GM12891 (cell line): ENCODE measurements at regions not wholly inside any gene's neighbourhood (a gene's known extent, or its start where the extent isn't known, plus 50 kb on each side); places are given as distances from the start of the nearest gene placed in this dataset.

ENCODE experiments used
- DNase-seq: peaks from one replicate; pipeline ENCODE4 v3.0.0; 2011; ENCODE audit warnings: low spot score; ENCODE audit not compliant: insufficient read length
- FAIRE-seq: peaks from 2 replicates; lab custom pipeline; 2011; peaks lifted over from hg19 to GRCh38; lab: Jason Lieb, UNC
- PAX5 ChIP-seq: IDR thresholded peaks from 2 replicates; pipeline ENCODE4 v1.6.1; 2011; ENCODE audit warnings: low read length, moderate library complexity, mild to moderate bottlenecking; ENCODE audit not compliant: insufficient read depth, severe bottlenecking
- POLR2A ChIP-seq: IDR thresholded peaks from 2 replicates; pipeline ENCODE4 v1.6.1; 2011; ENCODE audit warnings: low read depth, low read length, control low read depth
- POLR2AphosphoS5 ChIP-seq: IDR thresholded peaks from 2 replicates; pipeline ENCODE4 v1.6.1; 2011; ENCODE audit warnings: low read depth, low read length, control low read depth
- POU2F2 ChIP-seq: IDR thresholded peaks from 2 replicates; pipeline ENCODE4 v1.6.1; 2011; ENCODE audit warnings: low read depth, mild to moderate bottlenecking, control low read depth, low read length, moderate library complexity
- SPI1 ChIP-seq: IDR thresholded peaks from 2 replicates; pipeline ENCODE4 v1.6.1; 2011; ENCODE audit warnings: low read depth, low read length, control low read depth
- TAF1 ChIP-seq: IDR thresholded peaks from 2 replicates; pipeline ENCODE4 v1.6.1; 2011; ENCODE audit warnings: low read depth, low read length, control low read depth

- no peak for FAIRE-seq
- TF ChIP-seq TAF1 (no peak), PAX5 (no peak), POLR2A (no peak), POU2F2 (no peak), POLR2AphosphoS5 (no peak), SPI1 (no peak)
Observed at GRCh38 chr6:90645634-90646033, 58.8 kb upstream of the MAP3K7 start.

GRCh38 chr6:90644492-90644891 is 57.6 kb upstream of the MAP3K7 start:
- DNase-seq (no peak), FAIRE-seq (no peak)
- TF ChIP-seq POLR2A (no peak), POLR2AphosphoS5 (no peak), TAF1 (no peak), SPI1 (no peak), POU2F2 (no peak), PAX5 (no peak)

More at GRCh38 chr6:90645634-90646033, 58.8 kb upstream of the MAP3K7 start:
- no peak for DNase-seq

- FAIRE-seq (no peak), DNase-seq (no peak)
- TF ChIP-seq POLR2A (no peak), PAX5 (no peak), POLR2AphosphoS5 (no peak), SPI1 (no peak), POU2F2 (no peak), TAF1 (no peak)
Observed at GRCh38 chr6:90643381-90643780, 56.5 kb upstream of the MAP3K7 start.

GRCh38 chr6:90637320-90637719 is 50.4 kb upstream of the MAP3K7 start:
- DNase-seq = no peak
- no peak for FAIRE-seq
- TF ChIP-seq POLR2A = no peak
- TF ChIP-seq POU2F2 = no peak
- no peak for TF ChIP-seq TAF1
- TF ChIP-seq SPI1 = no peak
- no peak for TF ChIP-seq POLR2AphosphoS5
